NOMO-1 treated with DMSO at 0.1 percent for 48 hours (cell line): ENCODE measurements at regions not wholly inside any gene's neighbourhood (a gene's known extent, or its start where the extent isn't known, plus 50 kb on each side); places are given as distances from the start of the nearest gene placed in this dataset.

ENCODE experiments used
- DNase-seq: peaks from one replicate; lab custom pipeline; 2025; ENCODE audit not compliant: unreplicated experiment; lab: John Stamatoyannopoulos, UW

DNA sequence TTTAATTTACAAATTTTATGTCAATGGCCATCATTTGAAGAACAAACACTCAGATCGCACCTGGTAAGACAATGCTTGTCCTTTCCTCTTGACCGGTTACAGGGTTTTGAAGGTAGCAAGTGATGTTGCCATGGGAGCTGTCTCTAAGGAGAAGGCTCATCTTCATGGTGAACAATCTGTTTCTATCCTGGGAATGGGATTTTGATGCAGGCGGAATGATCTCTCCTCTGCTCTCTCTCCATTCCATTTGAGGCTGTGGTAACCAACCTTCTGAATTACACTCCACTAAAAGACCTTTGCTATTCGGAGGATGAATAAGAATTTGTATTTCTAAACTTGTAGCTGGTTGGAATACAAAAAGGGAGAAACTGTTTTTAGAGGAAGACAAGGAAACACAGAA is 57.9 kb upstream of the SLC5A9 start:
- no peak for DNase-seq

GRCh38 chr1:48160486-48161132 is 61.9 kb upstream of the SLC5A9 start:
- no peak for DNase-seq

GRCh38 chr1:48139275-48139674 is 83.2 kb upstream of the SLC5A9 start:
- no peak for DNase-seq

DNA sequence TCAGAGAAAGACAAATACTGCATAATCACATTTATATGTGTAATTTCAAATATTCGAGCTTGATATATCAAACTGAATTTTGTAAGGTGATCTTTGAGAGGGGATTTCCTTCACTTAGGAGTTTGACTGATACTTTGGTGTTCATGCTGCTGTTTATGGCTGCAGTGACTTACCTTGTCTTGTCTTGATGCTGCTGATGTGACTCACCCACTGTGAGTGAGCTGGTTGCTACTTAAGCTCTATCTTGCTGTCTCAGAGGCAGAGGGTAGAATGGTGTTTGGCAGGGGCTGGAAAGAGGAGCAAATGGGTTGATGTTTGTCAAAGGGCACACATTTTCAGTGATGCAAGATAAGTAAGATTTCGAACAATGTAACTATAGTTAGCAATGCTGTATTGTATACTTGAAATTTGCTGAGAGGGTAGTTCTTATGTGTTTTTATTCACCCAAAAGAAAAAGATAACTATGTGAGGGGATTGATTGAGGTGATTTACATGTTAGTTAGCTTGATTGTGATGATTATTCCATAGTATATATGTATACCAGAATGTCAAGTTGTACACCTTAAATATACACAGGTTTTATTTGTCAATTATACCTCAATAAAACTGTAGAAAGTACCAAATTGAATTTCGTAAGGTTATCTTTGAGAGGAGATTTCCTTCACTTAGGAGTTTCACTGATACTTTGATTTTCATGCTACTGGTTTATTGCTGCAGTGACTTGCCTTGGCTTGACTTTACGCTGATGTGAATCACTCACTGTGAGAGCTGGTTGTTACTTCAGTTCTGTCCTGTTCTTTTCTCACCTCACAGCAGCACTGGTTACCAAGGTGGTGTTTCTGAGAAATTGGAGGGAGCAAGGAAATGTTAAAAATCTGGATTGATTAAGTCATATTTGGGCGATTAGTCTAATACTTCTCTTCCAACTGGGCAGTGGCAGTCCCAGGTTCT is 94.5 kb upstream of the SLC5A9 start:
- no peak for DNase-seq

DNA sequence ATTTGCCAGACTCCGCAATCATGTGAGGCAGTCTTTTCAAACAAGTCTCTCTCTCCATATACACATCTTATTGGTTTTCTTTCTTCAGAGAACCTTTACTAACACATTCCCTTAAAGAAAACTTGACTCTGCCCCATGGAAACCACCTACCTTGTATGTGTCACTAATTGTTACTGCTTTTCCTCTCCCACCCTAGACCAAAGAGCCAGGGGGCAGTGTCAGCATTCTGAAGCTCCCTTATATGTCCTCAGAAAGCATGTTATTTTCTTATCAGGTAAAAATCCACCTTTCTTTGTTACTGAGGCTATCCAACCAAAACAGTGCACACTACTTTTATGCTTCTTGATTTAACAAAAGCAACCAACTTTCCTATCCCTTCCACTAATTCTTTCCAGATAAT is 98.9 kb upstream of the SLC5A9 start:
- DNase-seq, result no peak

- DNase-seq, result no peak
Measured at GRCh38 chr1:48121955-48122354, 100.6 kb upstream of the SLC5A9 start.

DNA sequence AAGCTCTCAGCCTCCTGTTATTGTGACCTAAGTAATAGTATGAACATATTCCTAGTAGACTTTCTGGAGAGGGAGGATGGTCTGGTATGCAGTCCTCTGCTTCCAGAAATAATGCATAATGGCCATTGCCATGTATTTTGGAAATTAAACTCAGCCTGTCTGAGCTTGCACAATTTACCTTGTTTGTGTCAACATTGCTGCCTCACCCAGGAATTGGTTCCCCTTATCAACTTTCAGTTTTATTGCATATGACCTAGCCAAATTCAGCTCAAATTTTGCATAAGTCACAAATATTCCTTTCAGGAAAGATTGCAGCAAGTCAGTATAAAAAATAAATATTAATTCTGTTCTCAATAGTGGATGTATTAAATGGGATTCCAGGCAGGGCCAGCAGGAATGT is 101.9 kb upstream of the SLC5A9 start:
- no peak for DNase-seq

DNA sequence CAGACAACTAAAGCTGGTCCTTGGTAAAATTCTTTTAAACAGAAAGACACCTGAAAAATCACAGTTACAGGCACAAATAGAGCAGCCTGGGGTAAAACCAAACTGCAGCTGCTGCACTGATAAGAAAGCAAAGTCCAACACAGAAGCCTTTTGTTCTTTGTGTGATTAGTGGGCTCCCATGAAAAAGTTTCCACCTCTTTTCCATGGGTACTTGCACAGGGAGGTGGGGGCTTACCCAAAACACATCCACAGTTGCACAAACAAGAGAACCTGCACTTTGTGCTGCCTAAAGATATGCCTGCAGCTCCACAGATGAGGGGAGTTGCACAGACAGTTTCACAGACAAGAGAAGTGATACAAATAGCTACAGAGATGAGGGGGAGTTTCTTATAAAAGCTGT is 106.7 kb upstream of the SLC5A9 start:
- no peak for DNase-seq

DNA sequence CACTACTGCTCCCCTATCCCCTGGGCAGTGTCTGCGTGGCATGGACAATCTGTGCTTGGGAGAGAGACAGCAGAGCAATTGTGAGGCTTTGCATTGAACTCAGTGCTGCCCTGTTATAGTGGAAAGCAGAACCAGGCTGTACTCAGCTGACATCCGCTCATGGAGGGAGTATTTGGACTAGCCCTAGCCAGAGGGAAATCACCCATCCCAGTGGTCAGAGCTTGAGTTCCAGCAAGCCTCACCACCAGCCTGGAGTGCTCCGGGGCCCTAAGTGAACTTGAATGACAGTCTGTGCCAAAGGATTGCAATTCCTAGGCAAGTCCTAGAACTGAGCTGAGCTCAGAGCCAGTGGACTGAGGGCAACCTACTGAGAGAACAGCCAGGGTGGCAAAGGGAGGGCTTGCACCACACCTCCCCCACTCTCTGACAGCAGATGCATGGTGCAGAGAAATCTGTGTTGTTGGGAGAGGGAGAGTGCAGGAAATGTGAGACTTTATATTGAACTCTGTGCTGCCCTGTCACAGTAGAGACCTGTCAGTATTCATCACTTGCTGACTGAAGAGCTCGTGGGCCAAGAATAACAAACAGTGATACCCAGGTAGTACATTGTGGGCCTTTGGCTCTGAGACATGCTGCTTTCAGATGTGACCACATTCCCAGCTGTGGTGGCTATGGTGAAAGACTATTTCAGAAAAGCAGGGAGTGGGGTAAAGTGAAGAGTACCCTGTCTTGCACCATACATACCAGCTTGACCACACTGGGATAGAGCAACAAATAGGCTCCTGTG is 107.7 kb upstream of the SLC5A9 start:
- DNase-seq, result no peak

DNA sequence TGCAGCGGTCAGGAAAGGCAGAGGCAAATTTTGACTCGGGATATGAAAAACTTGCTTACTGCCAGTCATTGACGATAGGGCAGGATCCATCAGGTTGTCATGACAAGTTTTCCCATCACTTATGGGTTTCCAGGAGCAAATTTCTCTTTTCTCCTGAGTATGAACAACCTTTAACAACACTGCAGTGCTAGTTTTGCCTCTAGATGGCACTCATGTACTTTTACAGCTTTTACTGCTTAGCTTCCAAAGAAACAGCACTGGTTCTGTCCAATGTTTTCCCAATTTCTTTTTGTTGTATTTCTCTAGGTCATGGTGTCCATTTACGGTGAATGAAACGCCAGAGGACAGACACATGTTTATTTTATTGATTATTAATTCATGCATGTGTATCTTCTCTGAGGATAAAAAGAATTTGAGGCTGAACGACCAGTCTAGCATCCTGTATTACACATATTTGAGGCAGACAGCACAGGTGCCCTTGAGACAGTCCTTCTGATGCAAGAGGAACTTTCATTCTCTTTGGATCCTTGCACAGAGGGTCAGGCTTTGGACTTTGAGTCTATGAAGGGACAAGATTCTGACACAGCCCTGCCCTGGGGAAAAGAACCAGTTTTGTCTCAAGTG is 112.3 kb upstream of the TRABD2B start:
- DNase-seq, result peak; percentile 12

- no peak for DNase-seq
Measured at GRCh38 chr1:48107516-48107915, 110.3 kb upstream of the TRABD2B start.

- no peak for DNase-seq
Measured at GRCh38 chr1:48106049-48106448, 108.9 kb upstream of the TRABD2B start.

DNA sequence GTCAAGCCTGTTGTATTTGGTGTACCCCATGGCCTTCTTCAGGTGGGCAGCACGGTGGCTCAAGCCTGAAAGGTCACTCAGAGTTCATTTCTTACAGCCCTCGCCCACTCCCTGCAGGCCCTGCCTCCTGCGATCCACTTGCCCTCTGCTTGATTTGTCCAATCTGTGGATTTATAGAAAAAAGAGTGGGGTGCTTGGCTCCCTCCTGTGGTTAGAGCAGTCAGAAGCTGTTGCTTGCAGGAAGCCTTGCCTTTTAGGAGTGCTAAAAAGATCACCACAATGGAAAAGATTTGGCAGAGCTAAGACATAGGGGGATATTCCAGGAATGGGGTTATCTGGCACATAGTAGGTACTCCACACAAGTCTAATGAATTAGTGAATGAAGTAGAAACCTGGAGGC is 108.0 kb upstream of the TRABD2B start:
- DNase-seq, result no peak

DNA sequence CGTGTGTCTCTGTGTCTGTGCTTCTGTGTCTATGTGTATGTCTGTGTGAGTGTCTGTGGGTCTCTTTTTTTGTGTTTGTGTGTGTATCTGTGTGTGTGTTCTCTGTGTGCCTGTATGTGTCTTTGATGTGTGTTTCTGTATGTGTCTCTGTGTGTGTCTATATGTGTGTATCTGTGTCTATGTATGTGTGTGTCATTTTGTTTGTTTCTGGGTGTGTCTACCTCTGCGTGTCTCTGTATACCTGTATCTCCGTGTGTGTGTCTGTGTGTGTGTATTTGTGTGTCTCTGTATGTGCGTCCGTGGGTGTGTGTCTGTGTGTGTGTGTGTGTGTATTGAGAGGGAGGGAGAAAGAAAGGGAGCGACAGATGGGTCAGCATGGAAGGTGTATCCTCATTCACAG is 106.3 kb upstream of the TRABD2B start:
- DNase-seq, result no peak

DNA sequence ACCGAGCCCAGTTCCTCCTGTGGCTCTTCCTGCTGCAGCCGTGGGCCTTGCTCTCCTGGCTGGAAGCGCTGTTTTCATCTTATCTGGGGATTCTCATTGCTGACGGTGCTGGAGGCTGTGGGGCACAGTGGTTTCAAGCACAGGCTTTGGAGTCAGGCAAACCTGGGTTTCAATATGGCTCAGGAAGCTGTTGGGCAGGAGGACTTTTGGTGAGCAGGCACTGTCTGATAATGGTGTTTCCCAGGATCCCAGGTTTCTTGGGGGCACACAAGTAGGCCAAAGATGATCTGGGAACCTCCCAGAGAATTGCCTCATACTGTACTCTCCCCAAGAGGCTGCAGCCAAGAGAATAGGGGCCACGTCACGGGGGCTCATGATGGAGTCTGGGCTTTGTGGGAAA is 105.6 kb upstream of the TRABD2B start:
- DNase-seq, result no peak

- no peak for DNase-seq
Measured at GRCh38 chr1:48099072-48099773, 102.0 kb upstream of the TRABD2B start.

- peak; percentile 37 for DNase-seq
Measured at GRCh38 chr1:48093696-48094528, 96.7 kb upstream of the TRABD2B start.

GRCh38 chr1:48093147-48093546 is 96.0 kb upstream of the TRABD2B start:
- DNase-seq, result no peak

- no peak for DNase-seq
Measured at GRCh38 chr1:48092401-48092800, 95.2 kb upstream of the TRABD2B start.
